GM12872 (cell line): ENCODE measurements at regions not wholly inside any gene's neighbourhood (a gene's known extent, or its start where the extent isn't known, plus 50 kb on each side); places are given as distances from the start of the nearest gene placed in this dataset.

Source experiments
- TF ChIP-seq, protein P1 (sequence below): IDR thresholded peaks from 3 replicates; pipeline ENCODE4 v1.5.1; 2011; ENCODE audit warnings: low read depth, mild to moderate bottlenecking, low read length, moderate library complexity; ENCODE audit not compliant: insufficient read depth

DNA sequence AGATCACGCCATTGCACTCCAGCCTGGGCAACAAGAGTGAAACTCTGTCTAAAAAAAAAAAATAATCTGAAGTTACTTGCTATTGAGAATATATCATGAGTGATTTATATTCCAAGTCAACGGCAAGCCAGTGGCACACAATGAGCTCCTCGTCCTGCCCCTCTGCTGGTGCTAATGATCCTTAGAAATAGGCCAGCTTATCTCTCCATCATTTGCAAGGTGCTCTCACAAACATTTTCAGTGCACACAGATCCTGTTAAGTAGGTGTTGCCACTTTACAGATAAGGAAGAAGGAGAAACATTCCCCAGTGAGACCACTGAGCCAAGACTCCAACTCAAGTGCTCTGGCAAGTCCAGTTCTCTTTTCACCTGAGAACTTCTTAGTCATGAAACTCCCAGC lies 91.3 kb upstream of the GPR45 start:
- TF ChIP-seq, protein P1, sequence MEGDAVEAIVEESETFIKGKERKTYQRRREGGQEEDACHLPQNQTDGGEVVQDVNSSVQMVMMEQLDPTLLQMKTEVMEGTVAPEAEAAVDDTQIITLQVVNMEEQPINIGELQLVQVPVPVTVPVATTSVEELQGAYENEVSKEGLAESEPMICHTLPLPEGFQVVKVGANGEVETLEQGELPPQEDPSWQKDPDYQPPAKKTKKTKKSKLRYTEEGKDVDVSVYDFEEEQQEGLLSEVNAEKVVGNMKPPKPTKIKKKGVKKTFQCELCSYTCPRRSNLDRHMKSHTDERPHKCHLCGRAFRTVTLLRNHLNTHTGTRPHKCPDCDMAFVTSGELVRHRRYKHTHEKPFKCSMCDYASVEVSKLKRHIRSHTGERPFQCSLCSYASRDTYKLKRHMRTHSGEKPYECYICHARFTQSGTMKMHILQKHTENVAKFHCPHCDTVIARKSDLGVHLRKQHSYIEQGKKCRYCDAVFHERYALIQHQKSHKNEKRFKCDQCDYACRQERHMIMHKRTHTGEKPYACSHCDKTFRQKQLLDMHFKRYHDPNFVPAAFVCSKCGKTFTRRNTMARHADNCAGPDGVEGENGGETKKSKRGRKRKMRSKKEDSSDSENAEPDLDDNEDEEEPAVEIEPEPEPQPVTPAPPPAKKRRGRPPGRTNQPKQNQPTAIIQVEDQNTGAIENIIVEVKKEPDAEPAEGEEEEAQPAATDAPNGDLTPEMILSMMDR = no peak

DNA sequence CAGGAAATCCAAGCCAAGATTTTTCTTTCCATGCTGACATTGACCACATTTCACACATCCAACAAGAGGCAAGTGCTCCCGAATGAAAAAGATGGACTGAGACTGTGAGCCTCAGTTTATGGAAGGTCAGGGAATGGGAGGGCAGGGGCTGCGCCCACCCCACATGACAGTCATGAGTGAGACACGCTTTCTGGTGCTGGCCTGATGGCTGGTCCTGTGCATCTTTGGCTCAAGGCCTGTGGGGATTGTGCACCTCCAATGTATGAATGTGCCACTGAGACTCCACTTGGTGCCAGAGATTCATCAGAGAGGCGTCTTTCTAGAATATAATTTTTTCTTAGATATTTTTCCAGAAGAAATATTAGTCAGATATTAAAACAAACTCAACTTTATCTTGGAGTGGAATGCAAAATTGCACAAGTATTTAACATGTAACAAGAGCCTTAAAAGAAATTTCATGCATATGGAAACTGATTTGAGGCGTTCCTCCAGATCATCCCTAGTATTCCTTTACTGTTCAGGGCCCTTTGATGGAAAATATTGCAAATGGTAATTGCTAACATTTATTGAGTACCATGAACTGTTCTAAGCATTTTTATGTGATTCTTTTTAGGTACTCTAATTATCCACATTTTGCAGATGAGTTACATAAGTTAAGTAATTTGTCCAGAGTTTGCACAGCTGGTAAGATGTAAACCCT lies 87.3 kb upstream of the GPR45 start:
- TF ChIP-seq, protein P1 = no peak

DNA sequence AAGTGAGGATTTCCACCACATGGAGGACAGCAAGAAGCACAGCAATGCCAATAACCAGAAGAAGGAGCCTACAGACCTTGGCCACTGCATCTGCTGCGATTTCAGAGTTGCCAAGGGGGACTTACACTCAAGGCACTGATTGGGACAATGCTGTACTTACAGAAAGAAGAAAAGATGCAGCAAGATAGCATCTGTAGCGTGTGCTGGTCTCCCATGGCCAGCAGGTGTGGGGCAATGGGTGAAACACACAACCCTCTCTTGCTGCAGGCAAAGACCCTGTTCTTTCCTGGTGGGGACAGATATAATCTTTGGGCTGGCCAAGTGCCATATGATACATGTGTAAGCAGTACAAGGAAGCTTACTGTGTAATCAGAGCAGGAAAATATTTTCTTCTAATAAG lies 85.4 kb upstream of the GPR45 start:
- TF ChIP-seq, protein P1 = no peak

DNA sequence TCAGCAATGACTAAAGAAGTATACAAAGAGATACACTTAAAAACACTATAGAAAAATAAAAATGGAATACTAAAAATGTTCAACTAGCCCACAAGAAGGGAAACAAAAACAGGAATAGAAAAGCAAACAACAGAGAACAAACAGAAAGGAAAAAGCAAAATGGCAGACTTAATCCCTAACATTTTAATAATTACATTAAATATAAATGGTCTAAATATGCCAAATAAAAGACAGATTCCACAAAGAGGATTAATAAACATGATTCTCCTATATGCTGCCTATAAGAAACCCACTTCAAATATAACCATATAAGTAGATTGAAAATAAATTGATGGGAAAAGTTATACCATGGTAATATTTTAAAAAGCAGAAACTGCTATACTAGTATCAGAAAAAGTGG lies 83.5 kb upstream of the GPR45 start:
- TF ChIP-seq, protein P1 = no peak

DNA sequence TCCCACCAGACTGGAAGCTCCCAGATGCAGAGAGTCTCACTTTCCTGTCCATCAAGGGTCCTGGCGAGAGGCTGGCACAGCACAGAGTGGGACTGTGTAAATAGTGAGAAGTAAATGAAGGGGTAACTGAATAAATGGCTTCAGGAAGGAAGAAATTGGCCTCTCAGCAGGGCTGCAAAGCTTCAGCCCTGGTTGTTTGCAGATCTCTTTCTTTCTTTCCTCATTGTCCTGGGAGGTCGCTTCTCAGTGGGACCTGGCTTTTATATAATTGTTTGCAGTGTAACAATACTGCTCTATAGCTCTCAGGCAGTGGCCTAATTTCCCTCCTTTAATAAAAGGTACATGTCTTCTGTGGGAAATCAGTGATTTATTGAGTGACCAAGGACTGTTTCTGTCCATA lies 74.9 kb upstream of the GPR45 start:
- TF ChIP-seq, protein P1 = no peak

DNA sequence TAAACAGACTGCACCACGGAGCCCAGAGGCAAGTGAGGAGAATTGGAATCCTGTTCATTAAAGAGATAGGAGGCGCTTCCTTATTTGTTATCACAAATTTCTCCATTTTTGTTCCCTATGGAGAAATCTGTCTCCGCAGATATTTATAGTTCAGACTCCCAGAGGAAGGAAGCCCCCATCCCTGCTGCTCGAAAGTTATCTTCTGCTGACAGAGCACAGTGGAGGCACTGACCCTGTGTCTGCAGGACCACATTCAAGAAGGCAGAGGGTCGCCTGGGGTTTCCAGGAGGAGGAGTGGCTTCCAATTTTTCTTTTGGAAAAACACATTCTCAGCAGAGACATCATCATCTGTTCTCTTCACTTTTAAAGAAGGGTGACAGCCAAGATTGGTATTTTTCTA lies 73.0 kb upstream of the GPR45 start:
- TF ChIP-seq, protein P1 = no peak

DNA sequence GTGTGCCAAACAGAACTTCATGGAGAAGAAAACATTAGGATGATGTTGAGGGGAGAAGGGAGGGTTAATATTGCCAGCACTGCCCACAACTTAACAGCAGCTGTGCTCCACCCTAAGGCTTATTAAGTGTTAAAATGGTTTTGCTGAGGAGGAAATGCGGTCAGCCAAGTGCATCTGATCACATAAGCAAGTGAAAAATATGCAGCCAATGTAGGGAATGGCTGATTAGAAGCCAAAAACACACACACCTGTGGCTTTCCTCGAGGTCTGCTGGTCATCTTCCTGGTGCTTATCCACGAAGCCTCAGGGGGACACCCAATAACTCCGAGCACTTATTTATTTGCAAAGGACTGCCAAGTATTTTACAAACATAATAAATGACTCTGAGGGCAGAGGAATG lies 66.3 kb upstream of the GPR45 start:
- TF ChIP-seq, protein P1 = no peak

DNA sequence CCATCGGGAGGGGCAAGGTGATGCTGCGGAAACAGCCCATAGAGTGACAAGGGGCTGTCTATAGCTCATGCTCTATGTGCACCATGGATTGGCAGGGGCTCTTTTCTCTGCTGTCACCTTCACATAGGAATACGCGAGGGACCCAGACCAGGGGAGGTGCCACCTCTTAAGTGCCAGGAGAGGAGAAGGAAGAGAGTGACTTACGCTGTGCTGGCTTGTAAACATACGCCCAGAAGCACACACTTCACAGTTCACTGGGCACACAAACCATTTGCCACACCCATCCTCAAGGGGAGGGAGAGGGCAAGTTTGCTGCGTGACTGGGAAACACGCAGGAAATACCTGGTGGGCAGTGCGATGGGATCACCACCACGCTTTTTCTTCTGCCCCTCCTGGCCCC lies 65.1 kb upstream of the GPR45 start:
- TF ChIP-seq, protein P1 = no peak
